ENCODE measurements at regions not wholly inside any gene's neighbourhood (a gene's known extent, or its start where the extent isn't known, plus 50 kb on each side); places are given as distances from the start of the nearest gene placed in this dataset.

DNA sequence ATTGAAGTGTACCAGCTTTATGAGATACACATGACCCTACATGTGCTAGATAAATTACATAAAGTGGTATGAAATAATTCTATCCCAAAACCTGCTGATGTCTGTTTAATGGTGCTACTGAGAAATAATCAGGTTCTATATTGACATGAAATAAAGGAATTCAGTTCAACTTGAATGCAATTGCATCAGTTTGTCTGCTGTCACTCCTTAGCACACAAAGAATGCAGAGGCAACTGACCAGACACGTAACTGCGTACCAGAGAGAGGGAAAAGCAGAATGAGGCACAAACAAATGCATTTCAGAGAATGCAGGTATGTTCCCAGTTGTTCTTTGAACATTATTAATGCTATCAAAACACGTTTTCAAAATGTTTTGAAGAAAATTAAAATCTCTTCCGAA, 98.8 kb upstream of the AGR3 start:
- CTCF ChIA-PET = interaction anchor here (0.5 to 4.9 kb wide), 5 partner anchors 15 to 666 kb away, joined by 3 to 18 read pairs (median 5); no protein-coding TSS in a partner anchor

DNA sequence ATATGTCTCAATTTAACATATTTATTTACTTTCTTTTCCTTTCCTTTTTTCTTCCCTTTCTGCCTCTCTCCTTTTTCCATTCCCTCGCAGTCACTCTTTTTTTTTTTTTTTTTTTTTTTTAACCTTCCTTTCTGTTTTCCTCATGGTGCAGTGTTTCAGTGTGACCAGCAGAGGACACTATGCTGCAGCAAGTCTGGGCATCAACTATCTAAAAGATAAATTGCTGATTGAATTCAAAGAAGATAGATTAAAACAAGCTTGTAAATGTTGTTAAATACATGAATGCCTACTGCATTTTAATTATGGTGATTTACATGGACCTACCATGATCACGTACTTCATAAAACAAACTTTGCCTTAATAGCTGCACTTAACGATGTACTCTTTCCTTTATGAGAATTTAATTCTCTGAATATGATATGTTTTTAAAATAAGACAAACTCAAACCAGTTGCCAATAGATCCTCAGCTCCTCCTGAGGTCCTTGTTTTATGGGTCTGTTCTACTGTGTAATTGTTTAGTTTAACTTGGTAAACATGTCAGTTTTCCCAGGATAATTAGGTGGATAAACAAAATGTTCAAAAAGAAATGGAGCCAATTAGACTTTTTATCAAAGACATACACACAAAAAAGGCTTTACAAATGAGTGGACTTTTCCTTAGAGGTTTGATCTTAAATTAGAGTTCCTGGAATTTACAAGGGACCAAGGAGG, 101.0 kb upstream of the AGR3 start:
- Histone ChIP-seq H3K4me3 (ENCODE audit: low read depth, low read length) (no peak overlapping the region), H3K27me3 (ENCODE audit: control insufficient read depth, insufficient read depth, low read length) (no peaks in the 10 kb centered on the region), H3K36me3 (ENCODE audit: control insufficient read depth, insufficient read depth, low read length) (no peaks in the 10 kb centered on the region)
- ChIA-PET POLR2A (interaction anchor here (0.8 kb wide), 1 partner anchor 519 kb away, joined by 11 read pairs; no protein-coding TSS in a partner anchor), CTCF (interaction anchor here (0.6 to 4.9 kb wide), 24 partner anchors 10 to 749 kb away, joined by 3 to 21 read pairs (median 3); no protein-coding TSS in a partner anchor)
- DNase-seq (ENCODE audit: low read depth) = no peak
- TF ChIP-seq, protein P1, sequence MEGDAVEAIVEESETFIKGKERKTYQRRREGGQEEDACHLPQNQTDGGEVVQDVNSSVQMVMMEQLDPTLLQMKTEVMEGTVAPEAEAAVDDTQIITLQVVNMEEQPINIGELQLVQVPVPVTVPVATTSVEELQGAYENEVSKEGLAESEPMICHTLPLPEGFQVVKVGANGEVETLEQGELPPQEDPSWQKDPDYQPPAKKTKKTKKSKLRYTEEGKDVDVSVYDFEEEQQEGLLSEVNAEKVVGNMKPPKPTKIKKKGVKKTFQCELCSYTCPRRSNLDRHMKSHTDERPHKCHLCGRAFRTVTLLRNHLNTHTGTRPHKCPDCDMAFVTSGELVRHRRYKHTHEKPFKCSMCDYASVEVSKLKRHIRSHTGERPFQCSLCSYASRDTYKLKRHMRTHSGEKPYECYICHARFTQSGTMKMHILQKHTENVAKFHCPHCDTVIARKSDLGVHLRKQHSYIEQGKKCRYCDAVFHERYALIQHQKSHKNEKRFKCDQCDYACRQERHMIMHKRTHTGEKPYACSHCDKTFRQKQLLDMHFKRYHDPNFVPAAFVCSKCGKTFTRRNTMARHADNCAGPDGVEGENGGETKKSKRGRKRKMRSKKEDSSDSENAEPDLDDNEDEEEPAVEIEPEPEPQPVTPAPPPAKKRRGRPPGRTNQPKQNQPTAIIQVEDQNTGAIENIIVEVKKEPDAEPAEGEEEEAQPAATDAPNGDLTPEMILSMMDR (IDR thresholded peaks at IDR 0.05; ENCODE audit: insufficient read depth, low read depth, low read length) = peak; percentile 95

More for the DNA sequence above, 98.8 kb upstream of the AGR3 start:
- Histone ChIP-seq H3K27me3 (ENCODE audit: control insufficient read depth, insufficient read depth, low read length) (no peaks in the 10 kb centered on the region), H3K4me3 (ENCODE audit: low read depth, low read length) (no peak overlapping the region), H3K36me3 (ENCODE audit: control insufficient read depth, insufficient read depth, low read length) (no peaks in the 10 kb centered on the region)
- POLR2A ChIA-PET = no interaction called here
- no peak for DNase-seq (ENCODE audit: low read depth)
- TF ChIP-seq, protein P1 (IDR thresholded peaks at IDR 0.05; ENCODE audit: insufficient read depth, low read depth, low read length) = no peak

DNA sequence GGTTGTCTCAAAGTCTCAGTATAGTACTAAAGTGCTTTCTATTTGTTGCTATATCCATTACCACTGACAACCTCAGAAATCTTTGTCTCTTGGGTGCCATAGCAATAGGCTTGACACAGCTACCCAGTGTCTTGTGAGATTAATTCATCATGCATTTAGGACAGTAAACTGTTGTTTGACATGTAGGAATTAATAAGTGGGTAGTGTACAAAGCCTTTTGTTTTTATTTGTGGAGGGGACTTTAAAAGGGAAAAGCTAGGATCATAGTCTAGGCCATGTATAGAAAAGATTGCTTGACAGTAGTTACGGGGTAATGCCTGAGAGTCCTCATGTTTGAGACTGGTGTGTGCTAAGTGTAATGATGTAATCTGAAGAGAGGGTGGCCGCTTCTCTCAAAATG, 102.6 kb upstream of the AGR3 start:
- TF ChIP-seq, protein P1 (IDR thresholded peaks at IDR 0.05; ENCODE audit: insufficient read depth, low read depth, low read length) = no peak
- CTCF ChIA-PET = interaction anchor here (1.1 to 1.8 kb wide), 2 partner anchors 23 to 47 kb away, joined by 3 read pairs; no protein-coding TSS in a partner anchor

DNA sequence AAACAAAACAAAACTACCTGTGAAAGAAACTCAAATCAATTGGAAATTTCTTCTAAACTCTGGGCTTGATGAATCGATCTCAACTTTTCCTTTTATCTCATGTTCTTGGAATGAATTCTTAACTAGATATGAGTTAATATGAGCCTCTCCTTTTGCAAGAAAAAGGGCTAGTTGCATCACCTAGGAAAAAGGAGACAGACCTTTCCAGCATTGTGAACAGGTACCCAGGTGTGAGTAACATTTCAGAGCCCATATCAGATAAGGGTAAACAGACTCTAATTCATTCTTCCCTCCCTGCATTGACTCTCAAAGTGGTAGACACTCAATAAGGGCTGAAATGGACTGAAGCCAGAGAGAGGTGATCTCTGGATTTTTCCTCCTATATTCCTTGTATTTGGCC, 103.8 kb upstream of the AGR3 start:
- no peak overlapping the region for H3K4me3 ChIP-seq (ENCODE audit: low read depth, low read length)
- ChIA-PET CTCF (no interaction called here), POLR2A (no interaction called here)
- H3K27me3 ChIP-seq (ENCODE audit: control insufficient read depth, insufficient read depth, low read length) = no peaks in the 10 kb centered on the region
- TF ChIP-seq, protein P1 (IDR thresholded peaks at IDR 0.05; ENCODE audit: insufficient read depth, low read depth, low read length) = no peak
- H3K36me3 ChIP-seq (ENCODE audit: control insufficient read depth, insufficient read depth, low read length) = no peaks in the 10 kb centered on the region
- no peak for DNase-seq (ENCODE audit: low read depth)

More for the DNA sequence above, 102.6 kb upstream of the AGR3 start:
- Histone ChIP-seq H3K36me3 (ENCODE audit: control insufficient read depth, insufficient read depth, low read length) (no peaks in the 10 kb centered on the region), H3K4me3 (ENCODE audit: low read depth, low read length) (no peak overlapping the region), H3K27me3 (ENCODE audit: control insufficient read depth, insufficient read depth, low read length) (no peaks in the 10 kb centered on the region)
- DNase-seq (ENCODE audit: low read depth) = no peak
- POLR2A ChIA-PET = no interaction called here

DNA sequence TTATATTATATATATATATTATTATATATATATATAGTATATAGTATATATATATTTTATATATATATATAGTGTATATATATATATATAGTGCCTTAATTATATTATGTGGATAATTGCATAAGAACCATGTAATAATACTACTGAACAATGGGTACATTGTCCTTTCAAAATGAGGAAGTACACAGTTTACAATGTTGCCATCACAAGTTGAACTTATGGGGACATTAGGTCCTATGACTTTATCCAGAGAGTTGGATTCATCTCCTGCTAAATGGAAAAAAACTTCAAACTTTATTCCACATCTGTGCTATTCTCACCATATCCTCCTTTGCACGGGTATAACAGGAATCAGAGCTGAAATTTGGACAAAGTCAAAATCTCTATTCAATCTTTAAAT, 105.0 kb upstream of the AGR3 start:
- Histone ChIP-seq H3K4me3 (ENCODE audit: low read depth, low read length) (no peak overlapping the region), H3K27me3 (ENCODE audit: control insufficient read depth, insufficient read depth, low read length) (no peaks in the 10 kb centered on the region), H3K36me3 (ENCODE audit: control insufficient read depth, insufficient read depth, low read length) (no peaks in the 10 kb centered on the region)
- TF ChIP-seq, protein P1 (IDR thresholded peaks at IDR 0.05; ENCODE audit: insufficient read depth, low read depth, low read length) = no peak
- CTCF ChIA-PET = interaction anchor here (1.6 kb wide), 1 partner anchor 314 kb away, joined by 4 read pairs; no protein-coding TSS in a partner anchor
- DNase-seq (ENCODE audit: low read depth) = no peak
- POLR2A ChIA-PET = no interaction called here
